ENCODE measurements at regions not wholly inside any gene's neighbourhood (a gene's known extent, or its start where the extent isn't known, plus 50 kb on each side); places are given as distances from the start of the nearest gene placed in this dataset.

- no peaks in the 10 kb centered on the region for H3K4me1 ChIP-seq (ENCODE audit: control insufficient read depth in 1 of 2, insufficient read depth in 1 of 2, low read depth in 1 of 2, low read length in 1 of 2)
- H3K9me3 ChIP-seq = no peaks in the 10 kb centered on the region
- no peaks in the 10 kb centered on the region for H3K27me3 ChIP-seq
- no peak overlapping the region for H3K27ac ChIP-seq
- H3K36me3 ChIP-seq = no peaks in the 10 kb centered on the region
- TF ChIP-seq, protein P1, sequence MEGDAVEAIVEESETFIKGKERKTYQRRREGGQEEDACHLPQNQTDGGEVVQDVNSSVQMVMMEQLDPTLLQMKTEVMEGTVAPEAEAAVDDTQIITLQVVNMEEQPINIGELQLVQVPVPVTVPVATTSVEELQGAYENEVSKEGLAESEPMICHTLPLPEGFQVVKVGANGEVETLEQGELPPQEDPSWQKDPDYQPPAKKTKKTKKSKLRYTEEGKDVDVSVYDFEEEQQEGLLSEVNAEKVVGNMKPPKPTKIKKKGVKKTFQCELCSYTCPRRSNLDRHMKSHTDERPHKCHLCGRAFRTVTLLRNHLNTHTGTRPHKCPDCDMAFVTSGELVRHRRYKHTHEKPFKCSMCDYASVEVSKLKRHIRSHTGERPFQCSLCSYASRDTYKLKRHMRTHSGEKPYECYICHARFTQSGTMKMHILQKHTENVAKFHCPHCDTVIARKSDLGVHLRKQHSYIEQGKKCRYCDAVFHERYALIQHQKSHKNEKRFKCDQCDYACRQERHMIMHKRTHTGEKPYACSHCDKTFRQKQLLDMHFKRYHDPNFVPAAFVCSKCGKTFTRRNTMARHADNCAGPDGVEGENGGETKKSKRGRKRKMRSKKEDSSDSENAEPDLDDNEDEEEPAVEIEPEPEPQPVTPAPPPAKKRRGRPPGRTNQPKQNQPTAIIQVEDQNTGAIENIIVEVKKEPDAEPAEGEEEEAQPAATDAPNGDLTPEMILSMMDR (IDR thresholded peaks at IDR 0.05) = no peak
- no peak overlapping the region for H3K4me3 ChIP-seq (ENCODE audit: low read depth in 1 of 2, low read length in 1 of 2)
These were observed 319.1 kb upstream of the RGS6 start for GRCh38 chr14:71613168-71613567.

GRCh38 chr14:71616013-71616412 is 316.2 kb upstream of the RGS6 start:
- TF ChIP-seq, protein P1 (IDR thresholded peaks at IDR 0.05) = no peak
- no peak overlapping the region for H3K4me3 ChIP-seq (ENCODE audit: low read depth in 1 of 2, low read length in 1 of 2)
- H3K27me3 ChIP-seq = no peaks in the 10 kb centered on the region
- peaks cover 10% of the 10 kb centered on the region for H3K36me3 ChIP-seq
- H3K27ac ChIP-seq = peak overlapping the region; percentile 27
- no peaks in the 10 kb centered on the region for H3K4me1 ChIP-seq (ENCODE audit: control insufficient read depth in 1 of 2, insufficient read depth in 1 of 2, low read depth in 1 of 2, low read length in 1 of 2)
- H3K9me3 ChIP-seq = no peaks in the 10 kb centered on the region

GRCh38 chr14:71618047-71618446 is 314.2 kb upstream of the RGS6 start:
- no peak overlapping the region for H3K4me3 ChIP-seq (ENCODE audit: low read depth in 1 of 2, low read length in 1 of 2)
- H3K36me3 ChIP-seq = peaks cover 10% of the 10 kb centered on the region
- H3K9me3 ChIP-seq = no peaks in the 10 kb centered on the region
- no peak overlapping the region for H3K27ac ChIP-seq
- TF ChIP-seq, protein P1 (IDR thresholded peaks at IDR 0.05) = no peak
- no peaks in the 10 kb centered on the region for H3K4me1 ChIP-seq (ENCODE audit: control insufficient read depth in 1 of 2, insufficient read depth in 1 of 2, low read depth in 1 of 2, low read length in 1 of 2)
- no peaks in the 10 kb centered on the region for H3K27me3 ChIP-seq

GRCh38 chr14:71618716-71619115 is 313.5 kb upstream of the RGS6 start:
- no peaks in the 10 kb centered on the region for H3K9me3 ChIP-seq
- no peaks in the 10 kb centered on the region for H3K4me1 ChIP-seq (ENCODE audit: control insufficient read depth in 1 of 2, insufficient read depth in 1 of 2, low read depth in 1 of 2, low read length in 1 of 2)
- TF ChIP-seq, protein P1 (IDR thresholded peaks at IDR 0.05) = no peak
- H3K27me3 ChIP-seq = no peaks in the 10 kb centered on the region
- H3K4me3 ChIP-seq (ENCODE audit: low read depth in 1 of 2, low read length in 1 of 2) = no peak overlapping the region
- H3K36me3 ChIP-seq = peaks cover 10% of the 10 kb centered on the region
- no peak overlapping the region for H3K27ac ChIP-seq

DNA sequence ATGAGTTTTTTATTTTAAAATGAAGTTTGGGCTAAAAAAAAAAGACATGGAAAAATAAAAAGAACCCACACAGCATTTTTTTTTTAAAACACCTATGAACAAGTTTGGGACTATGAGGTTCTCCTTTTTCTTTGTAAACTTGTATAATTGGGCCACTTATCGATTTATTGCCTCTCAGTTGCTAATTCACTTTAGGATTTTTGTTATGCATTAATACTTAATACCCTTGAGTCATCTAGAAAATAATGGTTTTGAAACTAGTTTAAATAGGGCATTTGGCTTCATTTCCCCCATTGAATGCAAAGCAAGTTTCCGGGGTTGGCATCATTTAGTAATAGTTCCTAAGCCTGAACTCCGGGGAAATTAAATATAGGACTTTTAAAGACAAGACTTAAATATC is 312.8 kb upstream of the RGS6 start:
- H3K36me3 ChIP-seq = peaks cover 17% of the 10 kb centered on the region
- H3K9me3 ChIP-seq = no peaks in the 10 kb centered on the region
- H3K4me1 ChIP-seq (ENCODE audit: control insufficient read depth in 1 of 2, insufficient read depth in 1 of 2, low read depth in 1 of 2, low read length in 1 of 2) = no peaks in the 10 kb centered on the region
- no peak overlapping the region for H3K27ac ChIP-seq
- H3K27me3 ChIP-seq = no peaks in the 10 kb centered on the region
- H3K4me3 ChIP-seq (ENCODE audit: low read depth in 1 of 2, low read length in 1 of 2) = no peak overlapping the region
- TF ChIP-seq, protein P1 (IDR thresholded peaks at IDR 0.05) = no peak

DNA sequence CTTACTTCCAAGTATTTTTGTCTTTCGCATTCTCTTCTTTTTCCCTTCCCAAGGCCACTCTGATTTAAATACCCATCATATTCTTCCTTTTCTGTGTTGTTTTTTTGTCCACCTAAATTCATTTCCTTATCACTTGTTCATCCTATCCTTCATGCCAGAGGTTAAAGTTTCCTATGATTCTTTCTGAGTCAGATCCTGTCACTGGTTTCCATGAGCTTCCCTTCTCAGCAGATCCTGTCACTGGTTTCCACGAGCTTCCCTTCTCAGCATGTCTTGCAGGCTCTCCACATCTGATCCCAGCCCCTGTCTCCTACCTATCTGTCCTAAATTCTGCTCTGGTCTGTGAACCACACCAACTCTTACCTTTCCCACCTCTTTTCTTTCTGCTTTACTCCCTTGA is 311.8 kb upstream of the RGS6 start:
- Histone ChIP-seq H3K27me3 (no peaks in the 10 kb centered on the region), H3K36me3 (peaks cover 20% of the 10 kb centered on the region), H3K4me3 (ENCODE audit: low read depth in 1 of 2, low read length in 1 of 2) (no peak overlapping the region), H3K27ac (peak overlapping the region; percentile 5), H3K4me1 (ENCODE audit: control insufficient read depth in 1 of 2, insufficient read depth in 1 of 2, low read depth in 1 of 2, low read length in 1 of 2) (peaks cover 7% of the 10 kb centered on the region in 2 experiments), H3K9me3 (no peaks in the 10 kb centered on the region)
- TF ChIP-seq, protein P1 (IDR thresholded peaks at IDR 0.05) = no peak
